Urinary bladder (tissue), 3 donors: ENCODE measurements at regions not wholly inside any gene's neighbourhood (a gene's known extent, or its start where the extent isn't known, plus 50 kb on each side); places are given as distances from the start of the nearest gene placed in this dataset.
"Not testable (repeated sequence)": the region's sequence is repeated elsewhere in the genome, so short reads cannot be mapped to it uniquely, and the experiment has no call there.

Experiments used
- DNase-seq: peaks from one replicate; pipeline ENCODE4 v3.0.0-alpha.2; 2015; ENCODE audit errors: extremely low spot score
- H3K27ac ChIP-seq: one replicate; pipeline ENCODE4 v1.5.1; 2013; ENCODE audit warnings: low read depth, mild to moderate bottlenecking, moderate library complexity
- H3K36me3 ChIP-seq: one replicate; pipeline ENCODE4 v1.6.1; 2013; ENCODE audit warnings: mild to moderate bottlenecking, moderate library complexity; ENCODE audit not compliant: insufficient read depth
- H3K4me1 ChIP-seq: one replicate; pipeline ENCODE4 v1.6.1; 2013; ENCODE audit warnings: mild to moderate bottlenecking, moderate library complexity; ENCODE audit not compliant: insufficient read depth
- H3K4me3 ChIP-seq: one replicate; pipeline ENCODE4 v1.5.1; 2013; ENCODE audit warnings: low read depth, low read length
- WGBS: extraction: QIAGEN DNeasy Blood & Tissue Kit; methylation state at CpG from one replicate; pipeline ENCODE4 v1.1.7; 2013; 5-methylcytosine and 5-hydroxymethylcytosine counted together
- donor health status: healthy with polysubstance abuse.
- donor health status: healthy.

DNA sequence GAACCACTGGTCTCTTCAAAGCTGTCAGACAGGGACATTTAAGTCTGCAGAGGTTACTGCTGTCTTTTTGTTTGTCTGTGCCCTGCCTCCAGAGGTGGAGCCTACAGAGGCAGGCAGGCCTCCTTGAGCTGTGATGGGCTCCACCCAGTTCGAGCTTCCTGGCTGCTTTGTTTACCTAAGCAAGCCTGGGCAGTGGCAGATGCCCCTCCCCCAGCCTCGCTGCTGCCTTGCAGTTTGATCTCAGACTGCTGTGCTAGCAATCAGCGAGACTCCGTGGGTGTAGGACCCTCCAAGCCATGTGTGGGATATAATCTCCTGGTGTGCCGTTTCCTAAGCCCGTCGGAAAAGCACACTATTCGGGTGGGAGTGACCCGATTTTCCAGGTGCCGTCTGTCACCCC is 1243.2 kb upstream of the CRIM1 start:
- not testable (repeated sequence) for H3K4me3 ChIP-seq, DNase-seq, H3K36me3 ChIP-seq, H3K4me1 ChIP-seq, H3K27ac ChIP-seq
- WGBS: 75% methylated on average over 9 of the region's 10 CpGs

GRCh38 chr2:35104309-35104708 is 1251.3 kb upstream of the CRIM1 start:
- Histone ChIP-seq H3K4me3 (no peak overlapping the region), H3K36me3 (no peaks in the 10 kb centered on the region), H3K27ac (no peak overlapping the region), H3K4me1 (no peaks in the 10 kb centered on the region)
- no peak for DNase-seq
- WGBS: 77% methylated on average over 1 of the region's 1 CpG

DNA sequence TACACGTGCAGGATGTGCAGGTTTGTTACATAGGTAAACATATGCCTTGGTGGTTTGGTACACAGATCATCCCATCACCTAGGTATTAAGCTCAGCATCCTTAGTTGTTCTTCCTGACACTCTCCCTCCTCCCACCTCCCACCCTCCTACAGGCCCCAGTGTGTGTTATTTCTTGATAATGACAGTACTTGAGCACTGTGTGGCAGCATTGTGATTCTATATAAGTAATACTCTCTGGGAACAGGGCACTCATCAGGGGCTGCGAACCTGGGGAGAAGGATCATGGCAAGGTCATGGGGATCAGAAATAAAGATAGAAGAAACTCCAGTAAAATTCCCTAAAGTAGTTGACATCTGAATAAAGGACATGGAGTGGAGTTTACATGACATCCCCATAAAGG is 1256.2 kb upstream of the CRIM1 start:
- Histone ChIP-seq H3K4me3 (no peak overlapping the region), H3K4me1 (no peaks in the 10 kb centered on the region), H3K27ac (no peak overlapping the region), H3K36me3 (no peaks in the 10 kb centered on the region)
- DNase-seq: no peak
- 66% methylated on average over 2 of the region's 2 CpGs for whole genome bisulfite sequencing

- WGBS: 90% methylated on average over 4 of the region's 4 CpGs
Measured at GRCh38 chr2:35082072-35082471, 1273.5 kb upstream of the CRIM1 start.

DNA sequence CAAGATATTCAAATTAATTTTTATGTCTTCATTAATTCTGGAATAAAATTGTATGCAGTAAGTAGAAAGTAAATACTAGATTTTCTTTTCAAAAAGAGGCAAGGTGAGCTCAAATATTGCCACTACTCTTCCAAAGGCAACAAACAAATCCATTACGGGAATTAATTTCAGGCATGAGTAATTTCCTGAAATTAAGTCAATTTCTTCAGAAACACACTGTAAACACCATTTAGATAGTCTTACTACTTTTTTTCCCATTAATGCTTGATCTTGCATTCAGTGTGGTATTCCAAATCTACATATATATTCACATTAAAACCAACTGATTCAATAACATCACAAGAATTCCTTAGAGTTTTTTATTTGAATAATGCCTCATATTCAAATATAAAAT is 1274.0 kb upstream of the CRIM1 start:
- Histone ChIP-seq H3K27ac (no peak overlapping the region), H3K36me3 (no peaks in the 10 kb centered on the region), H3K4me1 (no peaks in the 10 kb centered on the region), H3K4me3 (no peak overlapping the region)
- 90% methylated on average over 1 of the region's 1 CpG for WGBS
- no peak for DNase-seq

More at GRCh38 chr2:35082072-35082471, 1273.5 kb upstream of the CRIM1 start:
- Histone ChIP-seq H3K4me1 (no peaks in the 10 kb centered on the region), H3K27ac (no peak overlapping the region), H3K4me3 (no peak overlapping the region), H3K36me3 (no peaks in the 10 kb centered on the region)
- DNase-seq: no peak

GRCh38 chr2:35081001-35081621 is 1274.5 kb upstream of the CRIM1 start:
- H3K27ac ChIP-seq: no peak overlapping the region
- H3K4me1 ChIP-seq: no peaks in the 10 kb centered on the region
- no peak overlapping the region for H3K4me3 ChIP-seq
- DNase-seq: peak; percentile 21
- 34% methylated on average over 1 of the region's 1 CpG for WGBS
- H3K36me3 ChIP-seq: no peaks in the 10 kb centered on the region

DNA sequence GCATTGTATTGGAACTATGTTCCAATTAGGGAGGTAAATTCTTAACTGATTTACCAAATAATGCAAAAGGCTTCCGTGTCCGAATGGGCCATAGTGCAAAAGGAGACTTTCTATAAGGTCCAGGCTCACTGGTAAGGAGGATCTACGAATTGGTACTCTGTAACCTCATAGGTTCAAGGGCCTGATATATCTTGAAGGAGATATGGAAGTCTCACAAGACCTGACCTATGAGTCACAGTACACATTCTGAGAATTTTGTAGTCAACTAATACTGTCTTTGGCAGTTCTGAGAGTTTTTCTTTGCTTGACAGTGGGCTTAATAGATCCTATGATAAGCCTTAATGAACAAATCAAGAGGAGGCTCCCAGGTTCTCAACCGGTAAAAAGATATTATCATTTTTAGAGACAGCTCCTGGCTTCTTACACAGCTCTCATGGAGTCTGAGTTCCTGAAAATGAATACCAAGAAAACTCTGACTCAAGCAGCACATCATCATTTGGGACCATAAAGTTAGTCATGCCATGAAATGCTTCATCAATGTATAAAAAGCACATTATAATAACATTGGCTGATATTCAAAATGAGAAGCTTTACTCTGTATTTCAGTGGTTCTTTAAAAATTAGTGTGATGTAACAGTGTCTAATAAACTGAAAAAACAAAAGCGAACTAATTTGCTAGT is 1275.2 kb upstream of the CRIM1 start:
- Histone ChIP-seq H3K4me3 (no peak overlapping the region), H3K36me3 (no peaks in the 10 kb centered on the region), H3K27ac (no peak overlapping the region), H3K4me1 (no peaks in the 10 kb centered on the region)
- 69% methylated on average over 5 of the region's 5 CpGs for whole genome bisulfite sequencing
- no peak for DNase-seq

GRCh38 chr2:35067420-35067819 is 1288.2 kb upstream of the CRIM1 start:
- no peak overlapping the region for H3K4me3 ChIP-seq
- no peaks in the 10 kb centered on the region for H3K4me1 ChIP-seq
- 77% methylated on average over 1 of the region's 1 CpG for WGBS
- no peak overlapping the region for H3K27ac ChIP-seq
- no peaks in the 10 kb centered on the region for H3K36me3 ChIP-seq
- DNase-seq: no peak

GRCh38 chr2:35063836-35064235 is 1291.7 kb upstream of the CRIM1 start:
- DNase-seq: no peak
- no peak overlapping the region for H3K27ac ChIP-seq
- H3K4me1 ChIP-seq: no peaks in the 10 kb centered on the region
- WGBS: 90% methylated on average over 5 of the region's 5 CpGs
- H3K4me3 ChIP-seq: no peak overlapping the region
- H3K36me3 ChIP-seq: no peaks in the 10 kb centered on the region

GRCh38 chr2:35035883-35036282 is 1319.7 kb upstream of the CRIM1 start:
- Histone ChIP-seq H3K36me3 (no peaks in the 10 kb centered on the region), H3K4me3 (no peak overlapping the region), H3K27ac (no peak overlapping the region), H3K4me1 (no peaks in the 10 kb centered on the region)
- 71% methylated on average over 3 of the region's 3 CpGs for WGBS
- no peak for DNase-seq

GRCh38 chr2:35033748-35034147 is 1321.8 kb upstream of the CRIM1 start:
- no peaks in the 10 kb centered on the region for H3K4me1 ChIP-seq
- no peak overlapping the region for H3K4me3 ChIP-seq
- no peaks in the 10 kb centered on the region for H3K36me3 ChIP-seq
- WGBS: 93% methylated on average over 4 of the region's 4 CpGs
- H3K27ac ChIP-seq: no peak overlapping the region
- no peak for DNase-seq

DNA sequence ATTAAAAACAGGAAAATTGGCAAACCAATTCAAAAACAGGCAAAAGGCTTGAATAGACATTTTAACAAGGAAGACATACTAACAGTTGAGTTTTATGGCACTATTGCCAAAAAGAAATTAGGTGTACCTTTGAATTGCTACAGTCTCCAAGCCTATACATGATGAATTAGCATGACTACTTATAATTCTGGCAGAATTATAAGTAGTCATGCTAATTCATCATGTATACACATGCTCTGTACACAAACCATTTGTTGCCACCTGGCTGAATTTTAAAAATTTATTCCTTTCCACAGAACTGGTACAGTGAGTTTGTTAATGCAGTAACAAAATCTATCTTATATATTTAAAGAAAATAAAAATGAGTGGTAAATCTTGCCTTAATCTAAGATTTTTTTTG is 1332.0 kb upstream of the CRIM1 start:
- DNase-seq: no peak
- Histone ChIP-seq H3K27ac (no peak overlapping the region), H3K4me1 (no peaks in the 10 kb centered on the region), H3K36me3 (no peaks in the 10 kb centered on the region), H3K4me3 (no peak overlapping the region)

DNA sequence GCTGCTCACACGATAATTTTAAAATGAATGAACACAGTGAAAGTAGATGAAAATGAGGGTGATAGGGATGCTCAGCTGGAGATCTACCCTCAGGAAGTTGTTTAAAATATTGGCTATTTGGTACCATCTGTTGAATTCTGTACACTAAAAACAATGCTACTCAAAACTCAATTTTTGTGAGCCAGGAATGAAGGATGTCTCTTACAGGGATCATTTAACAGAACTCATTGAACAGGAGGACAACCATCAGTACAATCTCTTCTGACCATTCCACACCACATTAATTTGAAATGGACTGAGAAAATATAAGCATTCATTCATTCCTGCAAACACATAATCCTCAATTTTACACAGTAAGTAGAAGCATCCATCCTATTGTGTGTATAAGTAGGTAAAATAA is 1355.1 kb upstream of the CRIM1 start:
- H3K27ac ChIP-seq: no peak overlapping the region
- WGBS: 99% methylated on average over 1 of the region's 1 CpG
- H3K36me3 ChIP-seq: no peaks in the 10 kb centered on the region
- H3K4me3 ChIP-seq: no peak overlapping the region
- no peaks in the 10 kb centered on the region for H3K4me1 ChIP-seq
- no peak for DNase-seq

GRCh38 chr2:34998741-34999140 is 1356.8 kb upstream of the CRIM1 start:
- DNase-seq: peak; percentile 20
- Histone ChIP-seq H3K4me1 (no peaks in the 10 kb centered on the region), H3K4me3 (no peak overlapping the region), H3K36me3 (no peaks in the 10 kb centered on the region), H3K27ac (no peak overlapping the region)
- WGBS: 26% methylated on average over 5 of the region's 5 CpGs
